ENCODE measurements at regions not wholly inside any gene's neighbourhood (a gene's known extent, or its start where the extent isn't known, plus 50 kb on each side); places are given as distances from the start of the nearest gene placed in this dataset.

GRCh38 chr18:4797002-4797685 is 342.0 kb upstream of the DLGAP1 start:
- TF ChIP-seq, protein P1, sequence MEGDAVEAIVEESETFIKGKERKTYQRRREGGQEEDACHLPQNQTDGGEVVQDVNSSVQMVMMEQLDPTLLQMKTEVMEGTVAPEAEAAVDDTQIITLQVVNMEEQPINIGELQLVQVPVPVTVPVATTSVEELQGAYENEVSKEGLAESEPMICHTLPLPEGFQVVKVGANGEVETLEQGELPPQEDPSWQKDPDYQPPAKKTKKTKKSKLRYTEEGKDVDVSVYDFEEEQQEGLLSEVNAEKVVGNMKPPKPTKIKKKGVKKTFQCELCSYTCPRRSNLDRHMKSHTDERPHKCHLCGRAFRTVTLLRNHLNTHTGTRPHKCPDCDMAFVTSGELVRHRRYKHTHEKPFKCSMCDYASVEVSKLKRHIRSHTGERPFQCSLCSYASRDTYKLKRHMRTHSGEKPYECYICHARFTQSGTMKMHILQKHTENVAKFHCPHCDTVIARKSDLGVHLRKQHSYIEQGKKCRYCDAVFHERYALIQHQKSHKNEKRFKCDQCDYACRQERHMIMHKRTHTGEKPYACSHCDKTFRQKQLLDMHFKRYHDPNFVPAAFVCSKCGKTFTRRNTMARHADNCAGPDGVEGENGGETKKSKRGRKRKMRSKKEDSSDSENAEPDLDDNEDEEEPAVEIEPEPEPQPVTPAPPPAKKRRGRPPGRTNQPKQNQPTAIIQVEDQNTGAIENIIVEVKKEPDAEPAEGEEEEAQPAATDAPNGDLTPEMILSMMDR (IDR thresholded peaks at IDR 0.05) = no peak
- TF ChIP-seq POLR2A (IDR thresholded peaks at IDR 0.05) = no peak
